ENCODE measurements at regions not wholly inside any gene's neighbourhood (a gene's known extent, or its start where the extent isn't known, plus 50 kb on each side); places are given as distances from the start of the nearest gene placed in this dataset.
"Not testable (repeated sequence)": the region's sequence is repeated elsewhere in the genome, so short reads cannot be mapped to it uniquely, and the experiment has no call there.

GRCh38 chr7:109490607-109491006 lies 920.9 kb downstream of the DNAJB9 start:
- DNase-seq; intact Hi-C loops (cut with DNase I): not testable (repeated sequence)

GRCh38 chr7:109497053-109497452 lies 927.4 kb downstream of the DNAJB9 start:
- DNase-seq = no peak
- intact Hi-C loops (cut with DNase I) = no loop called here

DNA sequence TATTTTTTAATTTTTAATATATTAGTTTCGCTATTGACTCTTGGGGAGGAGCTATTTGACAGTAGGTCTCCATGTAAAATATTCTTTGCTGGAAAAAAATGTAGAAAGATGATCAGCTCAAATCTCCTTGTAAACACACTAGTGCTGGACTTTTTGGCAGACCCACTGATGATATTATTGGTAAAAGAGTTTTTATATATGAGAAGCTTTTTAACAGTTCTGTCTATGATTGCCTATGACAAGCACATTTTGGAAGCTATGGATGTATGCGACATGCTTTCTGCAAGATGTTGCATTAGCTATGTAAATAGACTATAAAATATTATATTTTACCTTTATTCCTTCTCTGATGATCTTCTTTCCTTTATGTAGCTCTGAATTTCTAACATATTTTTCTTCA lies 928.5 kb downstream of the DNAJB9 start:
- DNase-seq = no peak
- intact Hi-C loops (cut with DNase I) = no loop called here

DNA sequence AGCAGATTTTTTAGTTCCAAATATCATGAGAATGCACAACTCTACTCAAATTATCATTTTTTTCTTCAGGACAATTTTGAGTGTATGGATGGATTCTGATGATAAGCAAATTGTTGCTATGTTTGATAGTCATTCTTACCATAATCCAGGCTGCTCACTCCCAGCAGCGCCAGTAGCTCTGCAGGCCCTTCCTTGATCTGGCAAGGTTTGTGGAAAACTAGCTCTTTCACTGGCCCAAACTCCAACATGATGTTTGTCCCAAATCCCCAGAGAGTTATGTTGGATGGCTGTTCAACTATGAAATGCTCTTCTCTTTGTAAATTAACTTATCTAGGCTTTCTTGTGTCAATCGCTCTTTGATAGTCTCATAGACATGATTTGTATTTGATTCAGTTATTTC lies 933.7 kb downstream of the DNAJB9 start:
- no peak for DNase-seq
- intact Hi-C loops (cut with DNase I) = no loop called here

DNA sequence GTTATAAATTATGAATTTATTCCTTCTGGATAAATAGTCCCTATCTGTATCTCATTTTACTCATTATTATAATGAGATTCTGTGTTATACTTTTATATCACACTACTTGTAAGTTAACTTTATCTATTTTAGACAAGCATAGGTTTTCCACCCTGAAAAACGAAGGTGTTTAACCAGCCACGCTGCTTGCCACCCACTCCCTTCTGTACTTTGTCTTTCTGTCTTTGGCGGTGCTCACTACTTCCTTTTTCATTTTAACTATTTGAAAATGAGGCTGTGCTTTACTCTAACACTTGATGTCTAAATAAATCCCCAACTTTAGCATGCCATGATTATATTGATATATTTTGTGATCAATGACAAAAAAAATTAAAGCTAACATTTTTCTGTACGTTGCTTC lies 952.9 kb downstream of the DNAJB9 start:
- intact Hi-C loops (cut with DNase I) = no loop called here
- DNase-seq = peak in 11 of 42 donors; percentile 3 to 52 (median 20)

DNA sequence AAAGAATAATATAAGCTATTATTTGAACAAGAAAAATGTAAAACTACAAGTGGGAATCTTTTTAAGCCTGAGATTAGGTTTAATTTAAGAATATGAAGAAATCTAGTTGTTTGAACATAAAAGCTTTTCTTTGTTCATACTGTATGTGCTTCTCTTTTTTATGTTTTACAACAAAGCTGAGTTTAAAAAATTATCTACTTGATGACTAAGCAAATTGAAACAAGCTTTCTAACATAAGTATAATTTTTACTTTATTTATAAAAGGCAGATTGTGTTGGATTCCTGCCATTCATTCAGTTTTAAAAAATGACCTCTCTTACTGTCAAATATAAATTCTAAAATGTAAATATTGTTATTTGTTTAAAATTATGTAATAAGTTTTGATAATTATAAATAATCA lies 958.2 kb downstream of the DNAJB9 start:
- intact Hi-C loops (cut with DNase I) = no loop called here

DNA sequence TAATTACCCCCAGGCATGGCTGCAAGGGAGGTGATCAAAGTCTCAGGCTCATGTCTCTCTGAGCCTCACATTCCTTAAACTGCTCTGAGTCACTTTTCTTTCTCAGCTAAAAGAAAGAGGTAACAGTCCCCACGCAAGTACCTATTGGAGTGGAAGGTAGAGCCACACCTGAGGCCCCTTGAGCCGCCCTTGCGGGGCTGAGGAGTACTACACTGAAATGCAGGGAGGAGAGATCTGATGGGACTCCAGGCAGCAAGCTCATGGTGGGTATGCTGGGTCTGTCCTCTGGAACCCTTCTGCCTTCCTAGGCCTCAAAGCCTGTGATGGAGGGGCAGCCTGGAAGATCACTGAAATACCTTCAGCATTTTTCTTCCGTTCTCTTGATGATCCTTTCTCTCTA lies 960.0 kb downstream of the DNAJB9 start:
- intact Hi-C loops (cut with DNase I) = no loop called here
- no peak for DNase-seq

More for the DNA sequence above, 958.2 kb downstream of the DNAJB9 start:
- DNase-seq = no peak

DNA sequence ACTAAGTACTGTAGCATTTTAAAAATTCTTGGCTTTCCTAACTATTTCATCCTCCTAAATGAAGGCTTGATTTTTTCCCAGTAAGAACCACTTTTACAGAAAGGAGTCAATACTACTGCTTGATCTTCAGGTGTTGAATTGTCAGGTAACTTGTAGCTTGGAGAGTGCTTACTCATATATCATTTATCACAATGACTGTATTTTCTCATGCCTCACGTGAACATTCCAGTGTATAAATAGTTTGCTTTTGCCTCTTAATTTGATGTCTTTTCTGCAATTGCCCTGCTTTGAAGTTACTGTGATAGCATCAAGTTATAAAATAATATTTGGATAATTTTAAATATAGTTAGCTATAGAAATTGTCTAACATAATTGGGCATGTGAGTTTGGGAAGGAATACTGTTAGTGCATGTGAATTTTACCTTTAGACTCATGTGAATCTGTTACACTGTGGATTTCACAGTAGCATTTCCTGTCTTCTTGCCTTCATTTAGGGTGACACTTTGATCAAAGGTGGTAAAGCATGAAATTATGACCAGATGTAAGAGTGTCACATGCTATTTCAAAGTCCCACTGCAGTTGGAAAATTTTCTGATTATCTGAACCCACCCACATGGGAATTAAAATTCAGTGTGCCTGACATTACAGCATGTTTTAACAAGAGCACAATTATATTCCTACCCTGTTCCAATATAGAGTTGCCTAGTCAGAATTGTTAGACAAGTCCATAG lies 962.8 kb downstream of the DNAJB9 start:
- intact Hi-C loops (cut with DNase I) = no loop called here
- DNase-seq = no peak

GRCh38 chr7:109545686-109546085 lies 976.0 kb downstream of the DNAJB9 start:
- no peak for DNase-seq
- intact Hi-C loops (cut with DNase I) = no loop called here

DNA sequence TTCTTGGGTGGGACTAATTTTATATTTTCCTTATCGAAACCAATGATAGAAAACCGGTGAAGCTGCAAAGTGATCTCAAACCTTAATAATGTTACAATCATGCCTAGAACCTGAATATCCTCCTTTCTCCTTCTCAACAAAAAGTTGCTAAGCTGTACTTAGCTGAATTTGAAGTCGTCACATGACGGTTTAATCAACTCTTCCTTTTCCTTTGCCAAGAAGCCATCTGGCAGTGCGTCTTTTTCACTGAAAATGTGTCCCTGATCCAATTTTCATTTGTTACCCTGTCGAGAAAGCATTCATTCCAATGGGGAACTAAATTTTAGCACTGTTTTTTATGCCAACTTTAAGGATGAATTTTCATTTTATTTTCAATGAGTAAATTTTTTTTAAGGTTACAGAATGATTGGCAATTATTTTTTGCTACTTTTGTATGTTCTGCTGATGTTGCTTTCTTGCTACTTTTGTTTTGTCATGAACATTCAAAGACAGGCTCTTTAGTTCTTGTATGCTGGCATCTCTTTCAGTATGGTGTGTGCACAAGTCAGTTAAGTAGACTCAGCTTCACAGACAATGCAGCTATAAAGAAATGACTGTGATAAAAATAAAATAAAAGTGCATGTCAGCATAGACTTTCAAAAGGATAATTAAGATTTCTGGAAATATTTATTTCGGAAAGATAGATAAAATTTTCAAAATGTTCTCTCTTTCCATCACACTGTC lies 980.0 kb downstream of the DNAJB9 start:
- intact Hi-C loops (cut with DNase I) = no loop called here
- peak in 1 of 42 donors; percentile 6 for DNase-seq

- no peak for DNase-seq
- intact Hi-C loops (cut with DNase I) = no loop called here
Observed at GRCh38 chr7:109552017-109552416, 982.3 kb downstream of the DNAJB9 start.

DNA sequence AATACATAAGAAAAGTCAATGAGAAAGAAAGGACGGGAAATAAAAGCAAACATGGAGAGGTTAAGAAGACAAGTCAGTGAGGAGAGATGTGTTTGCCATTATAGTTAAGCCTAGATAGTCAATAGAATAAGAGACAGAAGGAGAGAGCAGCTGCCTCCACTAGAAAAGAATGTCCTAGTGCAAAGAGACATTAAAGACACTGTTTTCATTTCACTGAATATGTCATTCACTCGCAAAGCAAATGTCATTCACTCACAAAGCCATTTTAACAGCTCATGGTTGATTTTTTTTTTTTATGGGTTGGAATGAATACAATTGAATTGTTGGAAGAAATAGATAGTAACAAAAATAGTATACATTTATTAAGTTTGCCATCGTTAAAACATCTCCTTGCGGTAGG lies 1007.6 kb downstream of the DNAJB9 start:
- no peak for DNase-seq
- intact Hi-C loops (cut with DNase I) = no loop called here

- intact Hi-C loops (cut with DNase I) = no loop called here
- no peak for DNase-seq
Observed at GRCh38 chr7:109579901-109580300, 1010.2 kb downstream of the DNAJB9 start.

GRCh38 chr7:109582211-109582610 lies 1012.5 kb downstream of the DNAJB9 start:
- no peak for DNase-seq
- intact Hi-C loops (cut with DNase I) = no loop called here

- DNase-seq; intact Hi-C loops (cut with DNase I): not testable (repeated sequence)
Observed at GRCh38 chr7:109596948-109597347, 1027.3 kb downstream of the DNAJB9 start.

DNA sequence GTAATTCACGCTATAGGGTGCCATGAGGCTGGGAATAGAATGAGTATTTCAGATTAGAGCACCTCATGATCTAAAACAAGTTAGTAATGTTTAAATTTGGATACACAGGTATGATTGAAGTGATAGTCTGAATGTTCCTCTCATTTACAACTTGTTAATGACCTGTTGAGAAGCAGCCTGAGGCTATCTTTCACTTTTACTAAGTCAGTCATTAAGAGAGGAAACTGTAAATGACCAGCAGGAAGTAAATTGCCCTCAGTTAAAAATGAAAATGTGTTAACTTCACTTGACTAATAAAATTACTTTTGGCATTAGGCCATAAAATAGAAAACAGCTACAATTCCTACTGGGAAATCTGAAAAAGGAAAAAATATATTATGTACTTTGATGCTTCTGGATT lies 1042.0 kb downstream of the DNAJB9 start:
- DNase-seq = no peak
- intact Hi-C loops (cut with DNase I) = no loop called here

DNA sequence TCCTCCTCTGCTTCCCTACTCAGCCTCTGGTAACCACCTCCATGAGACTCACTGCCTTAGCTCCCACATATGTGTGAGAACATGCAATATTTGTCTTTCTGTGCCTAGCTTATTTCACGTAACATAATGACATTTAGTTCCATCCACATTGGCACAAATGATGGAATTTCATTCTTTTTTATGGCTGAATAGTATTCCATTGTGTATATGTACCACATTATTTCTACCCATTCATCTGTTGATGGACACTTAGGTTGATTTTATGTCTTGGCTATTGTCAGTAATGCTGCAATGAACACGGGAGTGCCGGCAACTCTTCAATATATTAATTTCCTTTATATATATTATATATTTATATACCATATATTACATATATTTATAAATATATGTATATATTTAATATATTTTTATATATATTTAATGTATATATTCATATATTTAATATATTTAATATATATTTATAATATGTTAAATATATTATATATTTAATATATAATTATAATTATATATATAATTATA lies 1046.9 kb downstream of the DNAJB9 start:
- intact Hi-C loops (cut with DNase I) = no loop called here
- DNase-seq = no peak

GRCh38 chr7:109622320-109622719 lies 1052.6 kb downstream of the DNAJB9 start:
- intact Hi-C loops (cut with DNase I) = no loop called here
- no peak for DNase-seq

DNA sequence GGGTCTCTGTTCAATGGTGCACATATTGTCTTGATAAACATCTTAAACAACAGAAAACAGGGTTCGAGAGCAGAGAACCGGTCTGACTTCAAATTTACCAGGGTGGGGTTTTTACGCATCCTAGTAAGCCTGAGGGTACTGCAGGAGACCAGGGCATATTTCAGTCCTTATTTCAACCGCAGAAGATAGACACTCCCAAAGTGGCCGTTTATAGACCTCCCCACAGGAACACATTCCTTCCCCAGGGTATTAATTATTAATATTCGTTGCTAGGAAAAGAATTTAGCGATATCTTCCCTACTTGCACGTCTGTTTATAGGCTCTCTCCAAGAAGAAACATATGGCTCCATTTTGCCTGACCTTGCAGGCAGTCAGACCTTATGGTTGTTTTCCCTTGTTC lies 1063.2 kb downstream of the DNAJB9 start:
- DNase-seq; intact Hi-C loops (cut with DNase I): not testable (repeated sequence)

DNA sequence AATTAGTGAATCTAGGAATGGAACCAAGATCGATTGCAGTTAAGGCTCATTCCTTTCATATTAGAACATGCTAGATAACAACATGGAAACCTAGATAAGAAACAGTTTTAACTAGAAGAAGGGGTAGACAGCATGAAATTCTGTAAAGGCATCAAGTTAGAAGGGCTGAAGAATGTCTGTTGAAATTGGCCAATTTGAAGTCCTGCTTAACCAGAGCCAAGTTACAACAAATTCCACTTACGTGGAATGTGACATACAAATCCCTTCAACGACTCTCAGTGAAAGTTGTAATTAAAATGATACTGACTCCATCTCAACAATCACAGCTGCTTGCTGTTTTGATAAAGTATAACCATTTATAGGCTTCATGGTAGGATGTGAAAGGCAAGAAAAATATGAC lies 1065.7 kb downstream of the DNAJB9 start:
- intact Hi-C loops (cut with DNase I) = no loop called here
- no peak for DNase-seq
